Suppressor macrophage (primary cell): ENCODE measurements at regions not wholly inside any gene's neighbourhood (a gene's known extent, or its start where the extent isn't known, plus 50 kb on each side); places are given as distances from the start of the nearest gene placed in this dataset.

Experiments used
- DNase-seq, 4 experiments: peaks; one replicate each; pipeline ENCODE4 v3.0.0-alpha.2; 2020 to 2022

DNA sequence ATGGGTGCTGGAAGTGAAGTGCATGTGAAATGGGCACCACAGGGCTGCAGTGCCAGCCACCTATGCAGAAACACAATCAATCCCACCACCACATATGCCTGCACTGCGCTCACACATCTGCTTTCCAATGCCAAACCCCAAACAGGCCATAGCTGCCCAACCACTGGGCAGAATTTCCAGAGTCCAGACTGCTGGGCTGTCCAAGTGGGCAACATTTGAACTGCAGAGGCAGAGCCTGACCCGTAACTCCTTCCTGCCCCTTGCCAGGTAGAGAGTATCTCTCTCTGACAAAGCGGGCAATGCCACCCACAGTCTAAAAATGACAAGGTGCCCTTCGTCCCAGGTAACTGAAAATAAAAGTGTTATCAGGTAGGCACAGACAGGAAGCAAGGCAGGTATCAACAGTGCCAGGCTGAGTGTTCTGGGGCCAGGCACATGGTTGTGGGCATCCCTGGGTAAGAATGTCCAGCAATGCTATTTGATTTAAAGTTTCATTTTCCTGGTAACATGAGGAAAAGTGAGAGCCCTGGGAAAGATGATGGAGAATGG lies 79.5 kb downstream of the FOXA2 start:
- no peak for DNase-seq

DNA sequence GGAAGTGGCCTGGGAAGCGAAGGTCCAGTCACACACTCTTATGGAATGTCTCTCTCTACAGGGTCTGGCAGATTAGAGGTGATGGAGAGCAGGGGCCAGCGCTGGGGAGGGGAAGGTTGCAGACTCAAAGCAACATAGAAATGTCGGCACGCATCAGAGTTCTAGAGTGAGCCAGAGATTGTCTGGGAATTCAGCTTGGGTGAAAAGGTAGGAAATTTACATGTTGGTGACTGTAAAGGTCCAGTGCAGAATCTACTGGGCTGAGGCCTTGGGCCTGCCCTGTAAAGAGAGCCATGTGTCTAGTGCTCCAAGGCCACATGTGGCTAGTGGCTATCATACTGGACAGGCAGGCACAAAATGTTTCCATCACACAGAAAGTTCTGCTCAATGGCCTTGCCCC lies 80.8 kb downstream of the FOXA2 start:
- no peak for DNase-seq

DNA sequence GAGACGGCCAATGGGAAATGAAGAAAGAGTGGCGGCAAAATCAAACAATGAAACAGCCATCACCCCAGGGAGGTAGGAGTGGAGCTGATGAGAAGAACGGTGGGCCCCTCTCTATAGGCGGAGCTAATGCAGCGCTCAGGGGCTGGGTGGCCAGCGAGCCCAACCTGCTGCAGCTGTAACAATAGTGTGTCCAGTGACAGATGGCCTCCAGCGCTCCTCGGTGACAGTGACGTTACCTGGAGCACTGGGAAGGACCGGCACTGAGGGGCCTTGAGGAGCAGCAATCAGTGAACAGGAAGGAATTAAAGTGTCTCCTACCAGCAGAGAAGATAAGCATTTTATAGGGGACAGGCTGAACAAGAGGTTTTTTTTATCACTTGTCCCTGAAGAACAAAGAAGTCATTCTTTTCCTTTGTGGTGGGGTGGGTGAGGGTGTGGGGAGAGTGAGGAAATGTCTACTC lies 81.6 kb downstream of the FOXA2 start:
- DNase-seq = no peak

DNA sequence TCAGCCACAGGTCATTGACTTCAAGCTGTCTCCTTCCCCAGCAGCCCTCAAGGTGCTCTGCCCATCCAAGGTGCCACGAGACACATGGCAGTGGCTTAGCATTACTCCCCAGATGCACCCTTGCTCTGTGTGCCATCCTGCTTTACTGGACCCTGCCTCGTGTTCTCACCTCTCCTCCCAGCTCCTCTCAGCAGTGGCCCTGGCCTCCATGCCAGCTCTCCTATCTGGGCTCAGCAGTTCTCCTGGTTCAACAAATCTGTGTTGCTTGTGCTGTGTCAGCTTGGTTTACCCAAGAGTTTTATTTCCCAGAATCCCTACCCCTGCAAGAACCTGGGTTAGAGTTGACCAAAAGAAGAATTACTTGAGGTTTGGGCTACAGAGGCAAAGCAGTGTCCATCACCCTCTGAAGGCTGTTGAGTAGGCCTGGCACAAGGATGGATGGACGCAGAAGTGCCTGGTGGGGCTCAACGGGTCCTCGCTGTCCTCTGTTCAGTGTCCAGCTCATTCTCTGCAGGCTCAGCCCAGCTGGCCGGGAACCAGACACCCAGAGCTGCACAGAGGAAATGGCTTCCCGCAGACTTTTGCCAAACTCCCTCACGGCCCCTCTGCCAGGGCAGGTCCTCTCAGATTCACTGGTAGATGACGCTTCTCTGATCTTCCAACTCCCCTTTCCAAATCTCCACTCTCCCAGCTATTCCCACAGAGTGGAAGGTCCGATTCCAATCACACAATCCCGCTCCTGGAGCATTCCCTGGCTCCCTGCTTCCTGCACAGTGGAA lies 82.6 kb downstream of the FOXA2 start:
- DNase-seq = no peak

DNA sequence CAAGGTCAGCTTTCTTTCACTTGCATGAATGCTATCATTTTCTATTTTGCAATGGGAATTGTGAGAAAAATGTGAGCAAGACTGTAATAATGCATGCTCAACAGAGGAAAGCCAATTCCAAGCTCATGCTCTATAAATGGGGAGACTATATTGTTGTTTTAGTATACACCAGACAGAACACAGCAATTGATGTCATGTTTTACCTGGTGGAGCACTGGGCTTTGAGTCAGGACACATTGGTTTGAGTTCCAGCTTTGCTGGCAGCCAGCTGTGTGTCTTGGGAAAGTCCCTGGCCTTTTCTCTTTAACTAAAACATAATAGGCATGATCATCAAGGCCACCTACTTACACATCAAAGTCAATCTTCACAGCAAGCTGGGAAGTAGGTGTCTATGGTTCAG lies 83.3 kb downstream of the FOXA2 start:
- no peak for DNase-seq

DNA sequence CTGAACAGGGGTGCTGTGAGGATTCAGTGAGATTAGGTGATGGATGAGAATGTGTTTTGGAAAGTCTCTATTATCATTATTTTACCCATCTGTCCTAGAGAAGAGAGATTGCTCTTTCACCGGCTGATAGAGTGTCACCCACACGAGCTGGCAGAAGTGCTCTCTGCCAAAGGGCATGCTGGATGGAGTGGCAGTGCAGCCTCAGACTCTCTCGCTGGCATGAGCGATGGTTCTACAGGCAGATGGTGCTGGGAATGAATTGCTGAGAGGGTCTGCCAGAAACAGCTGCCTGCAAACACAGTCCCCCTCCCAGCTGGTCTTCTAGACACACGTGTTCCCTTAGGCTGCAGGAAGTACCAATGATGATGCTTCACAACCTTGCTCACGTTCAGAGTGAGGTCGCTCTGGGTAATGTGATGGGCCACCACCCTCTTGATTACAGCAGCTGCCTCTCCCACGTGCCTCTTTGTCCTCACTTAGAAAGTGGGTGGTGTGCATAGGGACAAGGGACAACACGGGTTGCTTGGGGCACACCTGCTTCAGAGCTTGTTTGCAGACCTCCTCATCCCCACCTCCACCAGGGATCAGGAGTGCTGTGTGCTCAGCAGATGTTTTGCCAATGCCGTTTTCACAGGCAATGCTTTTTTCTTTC lies 84.7 kb downstream of the FOXA2 start:
- no peak for DNase-seq

DNA sequence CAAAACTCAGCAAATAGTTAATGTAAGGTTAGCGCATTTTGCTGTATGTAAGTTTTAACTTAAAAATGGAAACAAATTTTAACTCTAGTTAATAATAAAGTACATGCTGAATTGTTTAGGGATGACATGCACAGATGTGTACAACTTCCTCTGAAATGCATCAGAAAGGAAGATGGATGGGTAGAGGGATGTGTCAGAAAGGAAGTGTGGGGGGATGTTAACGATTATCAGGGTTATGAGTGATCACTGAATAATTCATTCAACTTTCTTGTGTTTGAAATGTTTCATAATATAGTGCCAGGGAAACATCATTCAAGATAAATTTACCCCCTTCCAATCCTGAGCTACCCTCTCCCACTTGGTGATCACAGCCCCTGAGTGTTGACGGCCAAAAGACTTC lies 87.6 kb downstream of the FOXA2 start:
- no peak for DNase-seq

DNA sequence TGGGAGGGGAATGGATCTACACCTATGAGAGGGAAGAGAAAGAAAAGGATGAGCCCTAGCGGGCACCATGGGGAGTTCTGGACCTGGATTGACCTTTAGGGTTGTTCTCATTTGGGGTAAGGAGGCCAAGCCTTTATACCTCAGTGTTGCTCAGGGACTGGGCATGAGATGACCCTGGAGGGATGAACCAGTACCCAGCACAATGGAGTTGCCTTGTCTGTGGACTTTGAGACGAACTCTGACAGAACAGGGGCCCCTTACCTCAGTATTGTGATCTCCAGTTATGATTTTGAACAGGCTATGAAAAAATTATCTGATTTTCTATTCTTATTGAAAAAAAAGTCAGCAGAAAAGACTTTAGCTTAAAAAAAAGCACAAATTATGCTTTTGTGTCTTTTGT lies 88.6 kb downstream of the FOXA2 start:
- DNase-seq = no peak

DNA sequence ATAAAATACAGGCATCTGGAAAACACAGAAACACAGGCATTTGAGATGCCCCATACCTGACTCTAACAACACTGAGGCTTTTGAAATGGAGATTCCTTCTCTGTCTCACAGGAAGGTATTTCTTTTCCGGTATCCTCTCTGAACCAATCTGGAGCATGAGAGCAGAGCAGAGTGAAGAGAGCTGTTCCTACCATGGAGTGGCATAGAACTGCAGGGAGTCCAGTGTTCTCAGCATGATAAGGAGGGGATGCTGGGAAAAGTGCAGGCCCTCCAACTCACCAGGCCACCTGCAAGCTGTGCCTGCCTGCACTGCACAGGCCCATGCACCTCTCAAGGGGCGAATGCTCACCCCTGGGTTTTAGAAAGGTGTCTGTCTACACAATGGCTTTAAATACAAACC lies 89.2 kb downstream of the FOXA2 start:
- DNase-seq = no peak

DNA sequence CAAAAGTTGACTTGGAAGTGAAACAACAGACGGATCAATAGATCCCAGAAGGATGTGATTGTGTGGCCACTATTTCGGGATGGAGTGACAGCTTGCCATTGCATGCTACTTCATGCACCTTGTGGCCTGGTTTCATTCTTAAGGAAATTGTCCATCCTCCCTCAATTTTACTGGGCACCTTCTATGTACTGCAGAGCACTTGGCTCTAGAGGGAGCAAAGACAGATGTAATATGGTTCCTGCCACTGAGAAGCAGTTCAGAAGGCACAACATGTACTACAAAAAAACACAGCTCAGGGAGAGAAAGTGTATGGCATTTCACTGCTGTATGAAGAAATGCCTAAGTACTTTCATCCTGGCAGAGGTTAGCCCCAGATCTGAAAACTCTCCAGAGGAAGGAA lies 91.9 kb downstream of the FOXA2 start:
- no peak for DNase-seq

DNA sequence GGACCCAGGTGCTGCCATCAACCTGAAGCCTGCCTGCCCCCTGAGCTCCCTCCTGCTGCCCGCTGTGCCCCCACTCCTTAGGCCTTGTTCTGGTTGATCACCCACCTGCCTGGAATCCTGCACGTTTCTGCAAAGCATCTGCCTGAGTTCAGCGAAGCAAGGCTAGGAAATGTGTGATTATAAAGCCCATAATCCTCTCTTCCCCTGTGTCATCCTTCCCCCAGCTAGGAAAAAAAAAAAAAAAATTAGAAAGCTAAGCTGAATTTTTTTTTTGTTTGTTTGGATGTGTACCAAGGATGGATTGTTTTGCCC lies 93.2 kb downstream of the FOXA2 start:
- DNase-seq = no peak

DNA sequence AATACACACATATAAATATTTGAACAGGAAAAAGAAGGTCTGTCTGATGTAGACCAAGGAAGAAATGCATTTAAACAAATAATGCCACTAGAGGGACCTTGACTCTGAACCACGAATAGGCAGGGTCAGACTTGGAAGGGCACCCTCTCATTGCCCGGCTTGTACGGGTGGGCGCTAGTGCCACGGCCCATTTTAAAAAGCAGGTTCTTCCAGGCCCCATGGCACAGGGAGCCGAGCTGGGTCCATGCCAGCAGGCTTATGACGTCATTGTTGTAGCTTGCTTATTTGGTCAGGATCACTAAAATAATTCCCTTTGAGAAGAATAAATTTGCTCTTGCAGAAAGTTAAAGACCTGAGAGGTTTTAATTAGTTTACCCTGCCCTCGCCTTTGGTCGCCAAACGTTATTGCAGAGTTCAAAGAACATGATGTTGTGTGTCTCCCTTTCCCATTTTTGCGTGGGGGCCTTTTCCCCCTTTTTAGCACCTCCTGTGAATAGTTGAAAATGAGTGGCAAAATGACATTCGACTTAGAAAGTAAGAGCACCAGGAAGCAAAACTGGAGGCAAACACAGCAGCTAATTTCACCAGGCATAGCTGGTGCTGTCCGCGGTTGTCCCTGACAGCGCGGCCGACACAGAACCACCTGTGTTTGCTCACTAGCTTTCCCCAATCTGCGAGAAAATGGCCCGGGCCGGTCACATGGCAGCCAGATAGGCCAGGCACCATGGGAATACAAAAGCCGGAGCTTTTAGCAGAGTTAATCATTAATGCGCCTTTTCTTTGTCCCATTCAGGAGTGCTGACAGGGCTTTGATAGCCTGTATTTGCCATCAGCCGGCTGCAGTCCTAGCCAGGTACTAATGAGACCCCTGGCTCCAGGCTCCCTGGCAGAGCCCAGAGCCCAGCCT lies 93.8 kb downstream of the FOXA2 start:
- no peak for DNase-seq

DNA sequence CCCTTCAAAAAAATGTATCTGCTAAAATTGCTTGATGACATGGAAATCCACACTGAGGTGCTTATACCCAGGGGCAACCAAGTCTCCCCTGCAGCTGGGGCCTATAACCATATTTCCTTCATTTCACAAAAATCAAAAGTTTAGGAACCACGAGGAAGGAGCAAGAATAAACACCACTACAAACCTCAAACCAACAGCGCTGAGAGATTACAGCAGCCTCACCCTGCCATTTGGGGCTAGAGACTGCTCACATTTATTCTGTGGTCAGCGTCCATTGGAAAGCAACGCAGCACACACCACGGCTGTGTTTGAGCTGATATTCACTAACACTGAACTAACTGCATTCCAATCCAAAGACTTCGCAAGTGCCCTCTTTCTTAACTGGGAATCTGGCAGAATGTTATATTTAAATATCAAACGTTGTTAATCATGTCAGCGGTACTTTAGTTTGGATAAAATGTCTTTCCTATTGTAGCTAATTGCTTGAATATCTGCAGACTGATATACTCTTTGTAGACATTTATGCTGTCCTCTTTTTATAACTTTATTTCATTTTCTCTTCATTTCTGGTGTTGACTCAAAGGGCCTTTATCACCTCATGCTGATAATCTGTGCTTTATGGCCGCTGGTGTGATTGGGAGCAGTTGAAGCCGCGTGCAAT lies 94.6 kb downstream of the FOXA2 start:
- no peak for DNase-seq

DNA sequence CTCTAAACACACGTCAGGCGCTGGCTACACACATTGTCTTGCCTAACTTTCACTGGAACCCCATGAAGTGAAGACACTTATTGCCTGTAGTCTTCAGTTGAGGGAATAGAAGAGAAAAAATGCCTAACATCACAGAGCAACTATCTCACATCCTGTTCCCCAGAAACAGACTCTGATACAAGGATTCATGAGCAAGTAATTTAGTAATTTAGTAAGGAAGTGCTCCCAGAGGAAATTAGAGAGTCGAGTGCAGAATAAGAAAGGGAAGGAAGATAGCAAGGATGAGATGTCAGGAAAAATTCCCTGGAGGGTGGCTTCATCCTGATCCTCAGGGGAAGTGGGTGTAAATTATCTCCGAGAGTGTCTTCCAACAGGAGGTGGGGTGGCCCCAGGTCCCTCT lies 104.0 kb downstream of the FOXA2 start:
- no peak for DNase-seq

DNA sequence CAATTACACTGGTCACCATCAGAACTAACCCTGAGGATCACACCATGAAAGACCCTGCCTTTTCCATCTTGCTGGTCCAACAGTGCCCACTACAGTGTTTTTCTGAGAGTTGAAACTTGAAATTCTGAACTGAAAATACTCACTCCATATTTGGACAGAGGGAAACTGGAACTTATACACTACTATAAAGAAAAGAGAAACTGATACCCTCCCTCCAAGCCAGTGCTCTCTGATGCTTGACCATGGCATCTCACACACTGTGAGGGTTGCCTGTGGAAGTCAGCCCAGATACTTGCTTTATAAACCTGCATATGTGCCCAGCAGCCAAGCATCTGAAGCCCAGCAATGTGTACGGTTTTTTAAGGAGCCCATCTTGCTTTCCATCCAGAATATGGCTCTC lies 108.7 kb downstream of the FOXA2 start:
- no peak for DNase-seq

DNA sequence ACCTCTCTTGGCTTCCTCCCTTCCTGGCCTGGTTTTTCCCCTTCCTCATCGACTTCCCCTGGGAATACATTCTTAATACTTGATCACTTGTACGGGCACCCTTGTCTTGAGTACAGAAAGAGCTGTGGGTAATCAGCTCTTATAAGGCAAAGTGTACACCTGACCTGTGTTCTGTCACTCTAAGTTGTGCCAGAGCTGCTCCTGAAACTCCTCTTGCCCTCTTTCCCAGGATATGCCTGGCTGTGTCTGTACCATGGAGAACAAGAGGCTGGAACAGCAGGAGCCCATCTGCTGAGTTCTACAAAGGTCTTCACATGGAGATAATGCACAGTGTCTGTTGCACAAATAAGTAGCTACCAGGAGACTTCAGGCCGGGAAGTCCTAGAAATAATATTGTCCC lies 110.1 kb downstream of the FOXA2 start:
- no peak for DNase-seq

DNA sequence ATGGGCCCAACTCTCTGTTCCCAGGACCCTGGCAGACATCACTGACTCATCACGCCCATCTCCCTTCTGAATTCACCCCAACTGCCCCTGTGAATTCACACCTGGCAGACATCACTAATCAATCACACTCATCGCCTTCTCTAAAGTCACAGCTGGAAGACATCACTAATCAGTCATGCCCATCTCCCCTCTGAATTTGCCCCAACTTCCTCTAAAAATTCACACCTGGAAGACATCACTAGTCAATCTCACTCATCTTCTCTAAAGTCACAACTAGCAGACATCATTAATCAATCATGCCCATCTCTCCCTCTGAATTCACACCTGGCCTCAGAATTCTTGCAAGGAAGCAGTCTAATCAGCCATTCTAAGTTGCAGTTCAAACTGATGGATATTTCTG lies 111.1 kb downstream of the FOXA2 start:
- DNase-seq = no peak

DNA sequence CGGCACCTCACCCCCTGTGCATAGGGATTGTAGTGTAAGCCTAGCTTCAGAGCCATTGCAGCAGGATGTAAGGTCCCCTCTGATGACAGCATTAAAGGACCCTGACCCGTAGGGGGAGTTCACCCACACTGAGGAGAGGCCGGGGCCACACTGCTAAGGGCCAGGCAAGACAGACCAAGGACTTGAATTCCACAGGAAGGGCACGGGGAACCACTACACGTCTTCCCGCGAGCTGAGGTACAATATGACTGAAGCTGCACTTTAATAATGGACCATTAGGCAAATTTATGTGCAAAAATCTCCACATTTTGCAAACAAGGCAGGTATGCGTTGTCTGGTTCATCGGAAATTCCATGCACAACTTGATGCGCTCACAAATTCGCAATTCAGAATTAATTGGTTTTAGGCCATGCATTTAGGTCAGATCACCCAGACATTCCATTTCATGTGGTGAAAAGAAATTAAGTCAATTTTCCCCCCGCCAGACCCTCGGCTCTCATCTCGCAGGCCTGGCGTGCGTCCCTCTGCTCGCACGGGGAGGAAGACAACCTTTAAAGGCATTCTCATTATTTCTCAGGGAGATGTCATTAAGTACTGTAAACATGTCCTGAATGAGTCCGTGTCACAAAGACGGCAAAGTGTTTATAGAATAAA lies 111.8 kb downstream of the FOXA2 start:
- no peak for DNase-seq

DNA sequence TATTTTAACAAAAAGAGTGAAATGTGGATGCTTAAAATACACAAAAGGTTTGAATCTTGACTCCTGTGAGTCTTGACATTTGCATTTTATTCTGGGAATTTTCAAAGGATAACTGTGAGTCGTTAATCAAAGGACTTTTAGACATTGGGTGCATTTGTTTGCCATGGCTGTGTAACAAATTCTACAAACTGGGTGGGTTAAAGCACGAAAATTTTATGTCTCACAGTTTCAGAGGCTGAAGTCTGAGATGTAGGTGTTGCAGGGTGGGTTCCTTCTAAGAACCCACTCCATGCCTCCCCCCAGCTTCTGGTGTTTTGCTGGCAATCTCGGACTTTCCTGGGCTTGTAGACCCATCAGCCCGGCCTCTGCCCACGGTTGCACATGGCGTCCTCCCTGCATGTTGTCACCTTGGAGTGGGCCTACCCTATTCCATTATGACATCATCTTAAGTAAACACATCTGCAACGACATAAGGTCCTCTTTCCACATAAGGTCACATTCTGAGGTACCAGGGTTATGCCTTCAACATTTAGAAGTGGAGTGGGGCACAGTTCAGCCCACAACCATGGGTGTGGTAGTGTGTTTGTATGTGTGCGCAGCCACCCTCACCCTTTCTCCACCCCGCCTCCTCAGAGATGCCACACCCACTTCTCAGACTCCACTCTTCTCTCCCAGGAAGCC lies 113.1 kb downstream of the FOXA2 start:
- no peak for DNase-seq

DNA sequence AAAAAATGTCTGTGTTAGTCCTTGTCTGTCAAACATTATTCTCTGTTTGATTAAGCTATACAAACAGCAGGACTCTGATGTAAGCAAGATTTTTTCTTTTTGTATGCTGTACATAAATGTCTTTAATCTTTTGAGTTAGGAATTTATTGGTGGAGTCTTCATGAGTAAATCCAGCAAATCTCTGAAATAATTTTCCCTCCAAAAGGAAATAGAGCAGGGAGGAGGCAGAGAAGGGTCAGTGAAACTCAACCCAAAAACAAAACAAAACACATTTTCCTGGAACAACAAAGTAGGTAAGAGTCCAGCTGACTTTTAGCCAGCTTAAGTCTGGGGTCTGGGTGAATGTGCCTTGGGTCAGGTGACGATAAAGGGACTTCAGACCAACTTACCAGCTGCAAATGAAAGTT lies 113.7 kb downstream of the FOXA2 start:
- no peak for DNase-seq

DNA sequence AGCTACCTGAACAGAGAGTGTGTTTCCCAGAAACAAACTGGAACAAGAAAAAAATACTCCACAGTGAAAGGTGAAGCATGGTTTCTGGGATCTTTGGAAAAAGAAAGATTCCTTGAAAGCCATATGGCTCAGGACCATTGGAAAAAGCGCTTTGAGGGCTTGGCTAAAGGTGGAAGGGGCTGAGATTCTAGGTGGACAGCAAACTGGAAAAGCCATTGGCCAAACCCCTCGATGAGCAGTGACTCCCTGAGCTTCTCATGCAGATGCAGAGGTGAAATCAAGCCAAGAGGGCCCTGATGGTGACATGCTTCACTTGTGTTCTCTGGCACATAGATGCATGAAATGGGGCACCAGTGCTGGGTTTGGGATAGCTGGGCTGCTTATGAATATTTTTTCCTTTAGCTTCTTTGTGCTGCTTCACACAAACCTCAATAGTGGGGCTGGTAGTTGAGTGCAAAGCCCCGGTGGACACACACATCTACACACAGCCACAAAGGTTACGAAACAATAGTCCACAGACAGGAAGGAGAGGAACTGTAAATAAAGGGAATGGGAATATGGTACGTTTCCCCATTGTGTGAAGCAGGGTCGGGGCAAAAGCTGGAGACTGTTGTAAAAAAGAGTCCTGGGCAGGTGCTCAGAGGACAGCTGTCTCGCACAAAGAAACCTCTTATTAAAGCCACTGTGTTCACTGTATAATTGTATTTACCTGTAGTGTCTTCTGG lies 117.8 kb downstream of the FOXA2 start:
- no peak for DNase-seq
